IMR-90 (cell line): ENCODE measurements at regions not wholly inside any gene's neighbourhood (a gene's known extent, or its start where the extent isn't known, plus 50 kb on each side); places are given as distances from the start of the nearest gene placed in this dataset.

Source experiments
- ATAC-seq: fragments of 200-7000 bp; cut with Tn5 transposase; 2 replicates; pipeline ENCODE4 v1.9.1; 2020; ENCODE audit warnings: low read depth, mild to moderate bottlenecking, moderate library complexity
- BruUV-seq: library from RNA; stranded (reverse); fragments of 400-500 nt; replicated peaks from 2 replicates; lab custom pipeline; 2021; lab: Mats Ljungman, UMichigan
- CTCF ChIA-PET: fragments of 300-600 bp; formaldehyde crosslinking; extraction: SDS; loops from one replicate; lab custom pipeline; 2021; ENCODE audit warnings: antibody characterized with exemption; lab: Yijun Ruan, JAX
- POLR2A ChIA-PET: fragments of 300-600 bp; sonication (Branson Sonifier 250); formaldehyde crosslinking; loops from one replicate; lab custom pipeline; 2022; ENCODE audit warnings: antibody characterized with exemption; ENCODE audit not compliant: unreplicated experiment; lab: Charles Lee
- DNase-seq: peaks from one replicate; pipeline ENCODE4 v3.0.0; 2013
- H2AFZ ChIP-seq: replicated peaks from 2 replicates; pipeline ENCODE3; 2013; ENCODE audit warnings: low read length, mild to moderate bottlenecking; ENCODE audit not compliant: poor library complexity
- H2AK5ac ChIP-seq: 2 replicates; pipeline ENCODE4 v1.6.1; 2013; ENCODE audit warnings: low read depth, low read length, inconsistent platforms
- H2AK9ac ChIP-seq: replicated peaks from 2 replicates; pipeline ENCODE3; 2013; ENCODE audit warnings: mild to moderate bottlenecking, low read depth, low read length, moderate library complexity; ENCODE audit not compliant: poor library complexity
- H2BK120ac ChIP-seq: 2 replicates; pipeline ENCODE4 v1.6.1; 2013; ENCODE audit warnings: low read depth, low read length, inconsistent platforms
- H2BK15ac ChIP-seq: 3 replicates; pipeline ENCODE4 v1.6.1; 2013; ENCODE audit warnings: low read depth, low read length, inconsistent platforms
- H2BK20ac ChIP-seq: 2 replicates; pipeline ENCODE4 v1.6.1; 2013; ENCODE audit warnings: low read depth, mild to moderate bottlenecking, inconsistent platforms, low read length, moderate library complexity
- H2BK5ac ChIP-seq: 2 replicates; pipeline ENCODE4 v1.6.1; 2013; ENCODE audit warnings: mild to moderate bottlenecking, low read depth, low read length, inconsistent platforms; ENCODE audit not compliant: poor library complexity, severe bottlenecking
- H3K14ac ChIP-seq: replicated peaks from 2 replicates; pipeline ENCODE4 v1.6.1; 2013; ENCODE audit warnings: low read depth, low read length, inconsistent platforms
- H3K18ac ChIP-seq: 2 replicates; pipeline ENCODE4 v1.6.1; 2013; ENCODE audit warnings: low read depth, low read length, control low read depth
- H3K23ac ChIP-seq: 2 replicates; pipeline ENCODE4 v1.6.1; 2013; ENCODE audit warnings: low read depth, low read length, inconsistent platforms
- H3K27ac ChIP-seq: 2 replicates; pipeline ENCODE4 v1.5.1; 2013; ENCODE audit warnings: mild to moderate bottlenecking, control low read depth, low read length; ENCODE audit not compliant: insufficient read depth
- H3K27me3 ChIP-seq: 2 replicates; pipeline ENCODE4 v1.6.1; 2013; ENCODE audit warnings: low read length; ENCODE audit not compliant: control insufficient read depth, insufficient read depth
- H3K36me3 ChIP-seq: 2 replicates; pipeline ENCODE4 v1.6.1; 2013; ENCODE audit warnings: low read length, mixed read lengths; ENCODE audit not compliant: control insufficient read depth, insufficient read depth
- H3K4ac ChIP-seq: 2 replicates; pipeline ENCODE4 v1.6.1; 2013; ENCODE audit warnings: low read depth, low read length, inconsistent platforms
- H3K4me1 ChIP-seq: 2 replicates; pipeline ENCODE4 v1.6.1; 2013; ENCODE audit warnings: low read length, mixed read lengths; ENCODE audit not compliant: control insufficient read depth, insufficient read depth
- H3K4me2 ChIP-seq: 2 replicates; pipeline ENCODE4 v1.6.1; 2013; ENCODE audit warnings: low read depth, mild to moderate bottlenecking, control low read depth, low read length, moderate library complexity
- H3K4me3 ChIP-seq: 2 replicates; pipeline ENCODE4 v1.5.1; 2013; ENCODE audit warnings: low read depth, mild to moderate bottlenecking, control low read depth, low read length, moderate library complexity; ENCODE audit not compliant: insufficient read depth
- H3K56ac ChIP-seq: 2 replicates; pipeline ENCODE4 v1.6.1; 2013; ENCODE audit warnings: low read length, inconsistent platforms; ENCODE audit not compliant: insufficient read depth; ENCODE audit errors: extremely low read depth
- H3K79me1 ChIP-seq, 2 experiments: 2 replicates each; pipeline ENCODE4 v1.6.1; 2013; ENCODE audit warnings: low read length in 2 of 2, inconsistent platforms in 1 of 2, low read depth in 1 of 2
- H3K9ac ChIP-seq: 2 replicates; pipeline ENCODE4 v1.6.1; 2013; ENCODE audit warnings: low read depth, low read length, control low read depth
- H3K9me1 ChIP-seq: 2 replicates; pipeline ENCODE4 v1.6.1; 2013; ENCODE audit warnings: low read length, inconsistent platforms; ENCODE audit not compliant: insufficient read depth
- H3K9me3 ChIP-seq: 2 replicates; pipeline ENCODE4 v1.6.1; 2013; ENCODE audit warnings: low read length; ENCODE audit not compliant: control insufficient read depth, insufficient read depth
- H4K20me1 ChIP-seq: 2 replicates; pipeline ENCODE4 v1.6.1; 2013; ENCODE audit warnings: low read length, inconsistent platforms; ENCODE audit not compliant: insufficient read depth
- H4K5ac ChIP-seq: 2 replicates; pipeline ENCODE4 v1.6.1; 2013; ENCODE audit warnings: mild to moderate bottlenecking, low read depth, low read length, control low read depth
- H4K8ac ChIP-seq, 2 experiments: 2 replicates each; pipeline ENCODE4 v1.6.1; 2013; ENCODE audit warnings: low read depth in 2 of 2, low read length in 2 of 2, control low read depth in 1 of 2, inconsistent platforms in 1 of 2
- H4K91ac ChIP-seq: 2 replicates; pipeline ENCODE4 v1.6.1; 2013; ENCODE audit warnings: low read depth, low read length, inconsistent platforms; ENCODE audit not compliant: insufficient read depth
- POLR2A ChIP-seq: IDR thresholded peaks from 2 replicates; pipeline ENCODE4 v1.6.1; 2012; ENCODE audit warnings: mild to moderate bottlenecking, low read depth, low read length
- dilution Hi-C: fragments of 300-500 bp; cut with HindIII; formaldehyde crosslinking; loops from one replicate; pipeline ENCODE4 v1.14.3; 2018; ENCODE audit warnings: low sequenced_read_pairs; ENCODE audit not compliant: unreplicated experiment
- in situ Hi-C: fragments of 300-500 bp; cut with MboI; formaldehyde crosslinking; loops from 3 replicates; pipeline ENCODE4 v1.14.3; 2019; ENCODE audit warnings: low sequenced_read_pairs, inconsistent platforms, mixed read lengths
- intact Hi-C: fragments of 100-400 bp; cut with micrococcal nuclease; formaldehyde crosslinking; loops from 2 replicates; pipeline ENCODE4 v1.10.0; 2022

GRCh38 chr6:101241442-101241841 lies 152.1 kb upstream of the GRIK2 start:
- H2BK20ac ChIP-seq: no peak overlapping the region
- no peaks in the 10 kb centered on the region for H3K9me1 ChIP-seq
- no peak overlapping the region for H2AK9ac ChIP-seq
- no peak overlapping the region for H2BK5ac ChIP-seq
- H3K27me3 ChIP-seq: no peaks in the 10 kb centered on the region
- ChIA-PET POLR2A (no interaction called here), CTCF (no interaction called here)
- no peak overlapping the region for H2AK5ac ChIP-seq
- no peak overlapping the region for H2BK15ac ChIP-seq
- no peak overlapping the region for H3K23ac ChIP-seq
- dilution Hi-C loops (no loop called here), intact Hi-C loops (no loop called here), in situ Hi-C loops (no loop called here)
- H4K91ac ChIP-seq: no peak overlapping the region
- no peaks in the 10 kb centered on the region for H3K36me3 ChIP-seq
- H4K5ac ChIP-seq: no peak overlapping the region
- TF ChIP-seq POLR2A: no peak
- H3K9ac ChIP-seq: no peak overlapping the region
- no peak overlapping the region for H3K18ac ChIP-seq
- no peaks in the 10 kb centered on the region for H3K9me3 ChIP-seq
- H4K8ac ChIP-seq: no peak overlapping the region
- no peak overlapping the region for H3K56ac ChIP-seq
- H4K20me1 ChIP-seq: no peaks in the 10 kb centered on the region
- no peaks in the 10 kb centered on the region for H3K79me1 ChIP-seq
- DNase-seq: no peak
- BruUV-seq: no TSS peak
- H3K4me1 ChIP-seq: no peaks in the 10 kb centered on the region
- no peak overlapping the region for H2BK120ac ChIP-seq
- no peak overlapping the region for H3K27ac ChIP-seq
- no peak overlapping the region for H3K14ac ChIP-seq
- H3K4me2 ChIP-seq: no peak overlapping the region
- H3K4ac ChIP-seq: no peak overlapping the region
- no peak overlapping the region for H2AFZ ChIP-seq
- ATAC-seq: no peak
- no peak overlapping the region for H3K4me3 ChIP-seq
